HG02623 (cell line): ENCODE measurements at regions not wholly inside any gene's neighbourhood (a gene's known extent, or its start where the extent isn't known, plus 50 kb on each side); places are given as distances from the start of the nearest gene placed in this dataset.

Experiments
- ATAC-seq: cut with Tn5 transposase; IDR thresholded peaks from one replicate; pipeline ENCODE4 v1.9.1; 2021; ENCODE audit warnings: moderate library complexity; ENCODE audit not compliant: unreplicated experiment

GRCh38 chrX:20637351-20637750 is 370.6 kb upstream of the RPS6KA3 start:
- ATAC-seq, result no peak

- ATAC-seq, result no peak
These were observed 366.7 kb upstream of the RPS6KA3 start for GRCh38 chrX:20633451-20633850.

- ATAC-seq, result no peak
These were observed 356.7 kb upstream of the RPS6KA3 start for GRCh38 chrX:20623448-20623847.

GRCh38 chrX:20620306-20620705 is 353.6 kb upstream of the RPS6KA3 start:
- ATAC-seq, result no peak

GRCh38 chrX:20609916-20610415 is 343.3 kb upstream of the RPS6KA3 start:
- no peak for ATAC-seq

GRCh38 chrX:20606831-20607230 is 340.1 kb upstream of the RPS6KA3 start:
- no peak for ATAC-seq

GRCh38 chrX:20596856-20597255 is 330.1 kb upstream of the RPS6KA3 start:
- no peak for ATAC-seq

GRCh38 chrX:20595928-20596575 is 329.3 kb upstream of the RPS6KA3 start:
- ATAC-seq, result no peak

GRCh38 chrX:20594985-20595384 is 328.3 kb upstream of the RPS6KA3 start:
- no peak for ATAC-seq

- ATAC-seq, result no peak
These were observed 327.1 kb upstream of the RPS6KA3 start for GRCh38 chrX:20593836-20594235.

- ATAC-seq, result no peak
These were observed 326.7 kb upstream of the RPS6KA3 start for GRCh38 chrX:20593402-20593801.

GRCh38 chrX:20591246-20591645 is 324.5 kb upstream of the RPS6KA3 start:
- ATAC-seq, result no peak

GRCh38 chrX:20585782-20586181 is 319.1 kb upstream of the RPS6KA3 start:
- ATAC-seq, result no peak

- no peak for ATAC-seq
These were observed 304.9 kb upstream of the RPS6KA3 start for GRCh38 chrX:20571611-20572010.

- ATAC-seq, result no peak
These were observed 300.4 kb upstream of the RPS6KA3 start for GRCh38 chrX:20567108-20567507.

GRCh38 chrX:20547611-20548051 is 280.9 kb upstream of the RPS6KA3 start:
- ATAC-seq, result no peak

- no peak for ATAC-seq
These were observed 278.8 kb upstream of the RPS6KA3 start for GRCh38 chrX:20545538-20545937.

GRCh38 chrX:20542072-20542471 is 275.4 kb upstream of the RPS6KA3 start:
- ATAC-seq, result no peak

- no peak for ATAC-seq
These were observed 272.3 kb upstream of the RPS6KA3 start for GRCh38 chrX:20538974-20539373.

GRCh38 chrX:20531667-20532066 is 265.0 kb upstream of the RPS6KA3 start:
- ATAC-seq, result no peak

- no peak for ATAC-seq
These were observed 263.8 kb upstream of the RPS6KA3 start for GRCh38 chrX:20530406-20530921.

- ATAC-seq, result no peak
These were observed 263.0 kb upstream of the RPS6KA3 start for GRCh38 chrX:20529711-20530110.

GRCh38 chrX:20529301-20529700 is 262.6 kb upstream of the RPS6KA3 start:
- ATAC-seq, result no peak
